ENCODE measurements at regions not wholly inside any gene's neighbourhood (a gene's known extent, or its start where the extent isn't known, plus 50 kb on each side); places are given as distances from the start of the nearest gene placed in this dataset.

- no peak for ATAC-seq (ENCODE audit: low read depth)
- no peak overlapping the region for H3K4me3 Mint-ChIP-seq
- no peak for DNase-seq
Measured at GRCh38 chr21:32114419-32115035, 164.3 kb downstream of the MIS18A start.

DNA sequence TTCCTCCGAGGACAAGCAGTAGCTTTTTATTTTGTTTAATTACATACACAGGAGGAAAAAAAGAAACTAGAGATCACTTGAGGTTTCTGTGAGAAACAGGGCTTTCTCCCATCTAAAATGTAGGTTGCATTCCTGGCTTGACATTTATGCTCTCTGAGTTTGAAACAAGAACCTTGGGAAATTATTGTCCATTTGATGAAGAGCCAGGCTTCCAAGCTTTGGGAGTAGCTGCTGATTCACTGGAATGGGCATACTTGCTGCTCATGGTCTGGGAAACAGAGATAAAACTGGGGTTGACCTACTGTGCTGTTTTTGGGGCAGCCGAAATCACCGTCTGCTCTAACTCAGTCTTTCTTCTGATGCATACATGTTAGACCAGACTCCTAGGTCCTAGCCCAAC lies 165.4 kb downstream of the MIS18A start:
- no peak overlapping the region for H3K27ac Mint-ChIP-seq
- no peak overlapping the region for H3K27ac ChIP-seq (ENCODE audit: low read length in 2 of 2)
- peaks cover 0 to 4% (median 0%) of the 10 kb centered on the region in 4 experiments for H3K27me3 ChIP-seq (replicated peaks in 1 of 4; ENCODE audit: control extremely low read depth in 1 of 4, control insufficient read depth in 3 of 4, insufficient read depth in 4 of 4, low read length in 3 of 4)
- 100% methylated on average over 2 of the region's 3 CpGs for WGBS (ENCODE audit: insufficient coverage)
- H3K4me1 ChIP-seq (ENCODE audit: control insufficient read depth in 2 of 2, insufficient read depth in 2 of 2, low read length in 2 of 2) = no peaks in the 10 kb centered on the region
- no peaks in the 10 kb centered on the region for H4K20me1 ChIP-seq (ENCODE audit: control insufficient read depth, insufficient read depth, low read length, poor library complexity, severe bottlenecking)
- no peaks in the 10 kb centered on the region for H3K36me3 ChIP-seq (replicated peaks in 1 of 2; ENCODE audit: control extremely low read depth in 1 of 2, control insufficient read depth in 1 of 2, extremely low read depth in 1 of 2, insufficient read depth in 2 of 2, low read length in 1 of 2)
- ChIA-PET POLR2A (no interaction called here), CTCF (no interaction called here)
- no peak overlapping the region for H2AFZ ChIP-seq (ENCODE audit: insufficient read depth, low read depth, low read length, poor library complexity, severe bottlenecking)
- H3K4me2 ChIP-seq (replicated peaks; ENCODE audit: low read depth, low read length, poor library complexity, severe bottlenecking) = no peak overlapping the region
- H3K4me3 Mint-ChIP-seq = no peak overlapping the region
- DNase-seq = no peak
- no peak overlapping the region for H3K9ac ChIP-seq (ENCODE audit: low read length)
- no peaks in the 10 kb centered on the region for H3K4me1 Mint-ChIP-seq
- intact Hi-C loops (cut with micrococcal nuclease) = no loop called here
- no peaks in the 10 kb centered on the region for H3K79me2 ChIP-seq (ENCODE audit: control insufficient read depth, insufficient read depth, low read length)
- no peaks in the 10 kb centered on the region for H3K9me3 Mint-ChIP-seq (ENCODE audit: insufficient read depth)
- H3K9me3 ChIP-seq (ENCODE audit: control extremely low read depth in 1 of 3, control insufficient read depth in 2 of 3, insufficient read depth in 1 of 3, low read length in 2 of 3) = no peaks in the 10 kb centered on the region
- H3K27me3 Mint-ChIP-seq = peaks cover 8% of the 10 kb centered on the region
- no peak overlapping the region for H3K4me3 ChIP-seq (ENCODE audit: control extremely low read depth in 1 of 5, extremely low read depth in 1 of 5, insufficient read depth in 1 of 5, low read depth in 2 of 5, low read length in 4 of 5)
- no peak for TF ChIP-seq EZH2 (IDR thresholded peaks at IDR 0.05; ENCODE audit: borderline replicate concordance, insufficient read depth, low read depth, low read length, poor library complexity, severe bottlenecking)
- TF ChIP-seq, protein P1, sequence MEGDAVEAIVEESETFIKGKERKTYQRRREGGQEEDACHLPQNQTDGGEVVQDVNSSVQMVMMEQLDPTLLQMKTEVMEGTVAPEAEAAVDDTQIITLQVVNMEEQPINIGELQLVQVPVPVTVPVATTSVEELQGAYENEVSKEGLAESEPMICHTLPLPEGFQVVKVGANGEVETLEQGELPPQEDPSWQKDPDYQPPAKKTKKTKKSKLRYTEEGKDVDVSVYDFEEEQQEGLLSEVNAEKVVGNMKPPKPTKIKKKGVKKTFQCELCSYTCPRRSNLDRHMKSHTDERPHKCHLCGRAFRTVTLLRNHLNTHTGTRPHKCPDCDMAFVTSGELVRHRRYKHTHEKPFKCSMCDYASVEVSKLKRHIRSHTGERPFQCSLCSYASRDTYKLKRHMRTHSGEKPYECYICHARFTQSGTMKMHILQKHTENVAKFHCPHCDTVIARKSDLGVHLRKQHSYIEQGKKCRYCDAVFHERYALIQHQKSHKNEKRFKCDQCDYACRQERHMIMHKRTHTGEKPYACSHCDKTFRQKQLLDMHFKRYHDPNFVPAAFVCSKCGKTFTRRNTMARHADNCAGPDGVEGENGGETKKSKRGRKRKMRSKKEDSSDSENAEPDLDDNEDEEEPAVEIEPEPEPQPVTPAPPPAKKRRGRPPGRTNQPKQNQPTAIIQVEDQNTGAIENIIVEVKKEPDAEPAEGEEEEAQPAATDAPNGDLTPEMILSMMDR (IDR thresholded peaks at IDR 0.05) = no peak
- no peak for ATAC-seq (ENCODE audit: low read depth)

More at GRCh38 chr21:32114419-32115035, 164.3 kb downstream of the MIS18A start:
- no peaks in the 10 kb centered on the region for H3K79me2 ChIP-seq (ENCODE audit: control insufficient read depth, insufficient read depth, low read length)
- no peak overlapping the region for H3K27ac ChIP-seq (ENCODE audit: low read length in 2 of 2)
- H3K4me1 ChIP-seq (ENCODE audit: control insufficient read depth in 2 of 2, insufficient read depth in 2 of 2, low read length in 2 of 2) = no peaks in the 10 kb centered on the region
- no peak overlapping the region for H2AFZ ChIP-seq (ENCODE audit: insufficient read depth, low read depth, low read length, poor library complexity, severe bottlenecking)
- CTCF ChIA-PET = no interaction called here
- no peaks in the 10 kb centered on the region for H3K36me3 ChIP-seq (replicated peaks in 1 of 2; ENCODE audit: control extremely low read depth in 1 of 2, control insufficient read depth in 1 of 2, extremely low read depth in 1 of 2, insufficient read depth in 2 of 2, low read length in 1 of 2)
- POLR2A ChIA-PET = no interaction called here
- intact Hi-C loops (cut with micrococcal nuclease) = no loop called here
- WGBS (ENCODE audit: insufficient coverage) = 94% methylated on average over 2 of the region's 11 CpGs
- no peaks in the 10 kb centered on the region for H4K20me1 ChIP-seq (ENCODE audit: control insufficient read depth, insufficient read depth, low read length, poor library complexity, severe bottlenecking)
- H3K9ac ChIP-seq (ENCODE audit: low read length) = no peak overlapping the region
- H3K4me2 ChIP-seq (replicated peaks; ENCODE audit: low read depth, low read length, poor library complexity, severe bottlenecking) = no peak overlapping the region
- H3K4me3 ChIP-seq (ENCODE audit: control extremely low read depth in 1 of 5, extremely low read depth in 1 of 5, insufficient read depth in 1 of 5, low read depth in 2 of 5, low read length in 4 of 5) = no peak overlapping the region
- H3K9me3 Mint-ChIP-seq (ENCODE audit: insufficient read depth) = no peaks in the 10 kb centered on the region
- H3K27ac Mint-ChIP-seq = no peak overlapping the region
- no peak for TF ChIP-seq EZH2 (IDR thresholded peaks at IDR 0.05; ENCODE audit: borderline replicate concordance, insufficient read depth, low read depth, low read length, poor library complexity, severe bottlenecking)
- TF ChIP-seq, protein P1 (IDR thresholded peaks at IDR 0.05) = no peak
- no peaks in the 10 kb centered on the region for H3K4me1 Mint-ChIP-seq
- peaks cover 8% of the 10 kb centered on the region for H3K27me3 Mint-ChIP-seq
- peaks cover 0 to 4% (median 0%) of the 10 kb centered on the region in 4 experiments for H3K27me3 ChIP-seq (replicated peaks in 1 of 4; ENCODE audit: control extremely low read depth in 1 of 4, control insufficient read depth in 3 of 4, insufficient read depth in 4 of 4, low read length in 3 of 4)
- H3K9me3 ChIP-seq (ENCODE audit: control extremely low read depth in 1 of 3, control insufficient read depth in 2 of 3, insufficient read depth in 1 of 3, low read length in 2 of 3) = no peaks in the 10 kb centered on the region
